ENCODE measurements at regions not wholly inside any gene's neighbourhood (a gene's known extent, or its start where the extent isn't known, plus 50 kb on each side); places are given as distances from the start of the nearest gene placed in this dataset.

GRCh38 chr14:96670391-96670790 is 126.8 kb upstream of the VRK1 start:
- TF ChIP-seq CTCF (IDR thresholded peaks at IDR 0.05) (no peak), POLR2A (IDR thresholded peaks at IDR 0.05) (no peak)

Data from transverse colon (tissue), 3 donors.